ENCODE measurements at regions not wholly inside any gene's neighbourhood (a gene's known extent, or its start where the extent isn't known, plus 50 kb on each side); places are given as distances from the start of the nearest gene placed in this dataset.

DNA sequence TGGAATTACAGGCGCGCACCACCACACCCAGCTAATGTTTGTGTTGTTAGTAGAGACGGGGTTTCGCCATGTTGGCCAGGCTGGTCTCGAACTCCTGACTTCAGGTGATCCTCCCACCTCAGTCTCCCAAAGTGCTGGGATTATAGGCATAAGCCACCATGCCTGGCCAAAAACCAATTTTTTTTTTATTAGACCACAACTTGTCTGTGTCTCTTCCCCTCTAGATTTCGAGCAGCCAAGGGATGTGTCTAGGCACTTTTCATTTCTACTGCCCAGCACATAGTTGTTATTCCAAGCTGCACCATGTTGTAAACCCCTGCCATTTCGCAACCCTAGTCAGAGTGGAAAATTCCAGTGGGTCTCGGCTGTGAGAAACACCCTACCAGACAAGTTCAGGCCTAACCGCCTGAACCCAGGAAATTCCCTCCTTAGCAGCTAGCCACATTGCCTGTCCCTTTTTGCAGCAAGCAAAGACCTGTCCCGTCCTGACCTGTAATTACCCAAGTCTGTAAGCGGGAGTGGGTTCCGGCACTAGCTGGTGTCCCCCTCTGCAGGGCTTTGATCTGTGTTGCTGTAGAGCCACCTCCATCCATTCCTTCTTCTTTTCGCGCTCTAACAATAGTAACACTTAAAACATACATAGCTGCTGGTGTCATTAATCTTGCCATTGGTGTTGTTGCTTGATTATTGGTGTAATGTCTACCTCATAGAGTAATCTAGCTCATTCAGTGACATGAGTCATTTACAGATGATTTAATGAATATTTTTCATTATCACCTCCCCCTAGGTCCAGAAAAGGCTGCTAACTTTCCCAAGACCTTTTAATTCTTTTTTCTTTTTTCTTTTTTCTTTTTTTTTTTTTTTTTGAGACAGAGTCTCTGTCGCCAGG, 77.3 kb upstream of the ATF7IP2 start:
- TF ChIP-seq CTCF (IDR thresholded peaks at IDR 0.05; ENCODE audit: insufficient read depth, low read length) (no peak), POLR2AphosphoS5 (IDR thresholded peaks at IDR 0.05; ENCODE audit: low read depth) (no peak)
- TF ChIP-seq, protein P1, sequence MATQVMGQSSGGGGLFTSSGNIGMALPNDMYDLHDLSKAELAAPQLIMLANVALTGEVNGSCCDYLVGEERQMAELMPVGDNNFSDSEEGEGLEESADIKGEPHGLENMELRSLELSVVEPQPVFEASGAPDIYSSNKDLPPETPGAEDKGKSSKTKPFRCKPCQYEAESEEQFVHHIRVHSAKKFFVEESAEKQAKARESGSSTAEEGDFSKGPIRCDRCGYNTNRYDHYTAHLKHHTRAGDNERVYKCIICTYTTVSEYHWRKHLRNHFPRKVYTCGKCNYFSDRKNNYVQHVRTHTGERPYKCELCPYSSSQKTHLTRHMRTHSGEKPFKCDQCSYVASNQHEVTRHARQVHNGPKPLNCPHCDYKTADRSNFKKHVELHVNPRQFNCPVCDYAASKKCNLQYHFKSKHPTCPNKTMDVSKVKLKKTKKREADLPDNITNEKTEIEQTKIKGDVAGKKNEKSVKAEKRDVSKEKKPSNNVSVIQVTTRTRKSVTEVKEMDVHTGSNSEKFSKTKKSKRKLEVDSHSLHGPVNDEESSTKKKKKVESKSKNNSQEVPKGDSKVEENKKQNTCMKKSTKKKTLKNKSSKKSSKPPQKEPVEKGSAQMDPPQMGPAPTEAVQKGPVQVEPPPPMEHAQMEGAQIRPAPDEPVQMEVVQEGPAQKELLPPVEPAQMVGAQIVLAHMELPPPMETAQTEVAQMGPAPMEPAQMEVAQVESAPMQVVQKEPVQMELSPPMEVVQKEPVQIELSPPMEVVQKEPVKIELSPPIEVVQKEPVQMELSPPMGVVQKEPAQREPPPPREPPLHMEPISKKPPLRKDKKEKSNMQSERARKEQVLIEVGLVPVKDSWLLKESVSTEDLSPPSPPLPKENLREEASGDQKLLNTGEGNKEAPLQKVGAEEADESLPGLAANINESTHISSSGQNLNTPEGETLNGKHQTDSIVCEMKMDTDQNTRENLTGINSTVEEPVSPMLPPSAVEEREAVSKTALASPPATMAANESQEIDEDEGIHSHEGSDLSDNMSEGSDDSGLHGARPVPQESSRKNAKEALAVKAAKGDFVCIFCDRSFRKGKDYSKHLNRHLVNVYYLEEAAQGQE (IDR thresholded peaks at IDR 0.05; ENCODE audit: insufficient replicate concordance, low read depth): no peak
